Right kidney (tissue), 1 donor: ENCODE measurements at regions not wholly inside any gene's neighbourhood (a gene's known extent, or its start where the extent isn't known, plus 50 kb on each side); places are given as distances from the start of the nearest gene placed in this dataset.
"Not testable (repeated sequence)": the region's sequence is repeated elsewhere in the genome, so short reads cannot be mapped to it uniquely, and the experiment has no call there.

ENCODE experiments used
- DNase-seq: peaks from one replicate; pipeline ENCODE4 v3.0.0-alpha.2; 2016

DNA sequence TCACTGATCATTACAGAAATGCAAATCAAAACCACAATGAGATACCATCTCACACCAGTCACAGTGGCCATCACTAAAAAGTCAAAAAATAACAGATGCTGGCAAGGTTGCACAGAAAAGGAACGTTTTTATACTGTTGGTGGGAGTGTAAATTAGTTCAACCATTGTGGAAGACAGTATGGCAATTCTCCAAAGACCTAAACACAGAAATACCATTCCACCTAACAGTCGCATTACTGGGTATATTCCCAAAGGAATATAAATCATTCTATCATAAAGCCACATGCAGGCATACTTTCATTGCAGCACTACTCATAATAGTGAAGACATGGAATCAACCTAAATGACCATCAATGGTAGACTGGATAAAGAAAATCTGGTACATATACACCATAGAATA is 83.2 kb upstream of the ARID5B start:
- DNase-seq = not testable (repeated sequence)

DNA sequence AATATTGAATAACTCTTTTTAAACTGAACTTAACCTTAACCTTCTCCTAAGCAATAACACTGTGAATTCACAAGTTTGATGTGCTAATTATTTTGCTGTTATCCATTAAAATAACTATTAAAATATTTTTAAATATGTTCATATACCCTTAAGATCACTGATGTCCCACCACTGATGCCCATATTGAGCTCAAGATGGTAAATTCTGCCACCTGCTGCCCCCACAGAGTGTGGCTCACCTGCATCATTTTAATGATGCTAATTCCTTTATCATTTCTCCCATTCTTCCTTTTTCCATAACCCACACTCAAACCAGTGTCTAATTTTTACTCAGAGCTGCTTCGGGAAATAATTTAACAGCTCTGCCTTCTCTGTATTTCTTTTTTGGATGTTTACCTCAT is 82.3 kb upstream of the ARID5B start:
- DNase-seq = no peak

DNA sequence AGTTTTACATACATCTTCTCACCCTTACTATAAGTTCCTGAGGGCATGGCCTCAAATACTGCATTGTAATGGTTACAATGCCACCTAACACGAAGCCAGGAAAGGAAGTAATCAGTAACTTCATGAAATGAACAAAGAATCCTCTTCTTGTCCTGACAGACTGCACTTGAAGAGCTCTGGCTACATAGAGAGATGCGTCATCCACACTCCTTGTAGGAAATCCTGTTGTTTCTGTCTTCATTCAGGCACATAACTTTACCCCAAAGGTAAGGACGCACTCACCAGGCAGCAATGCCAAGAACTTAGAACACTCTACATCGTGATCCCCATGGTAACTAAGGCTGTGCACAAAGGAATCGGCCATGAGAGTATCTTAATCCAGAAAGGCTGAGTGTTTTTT is 80.3 kb upstream of the ARID5B start:
- DNase-seq = no peak

DNA sequence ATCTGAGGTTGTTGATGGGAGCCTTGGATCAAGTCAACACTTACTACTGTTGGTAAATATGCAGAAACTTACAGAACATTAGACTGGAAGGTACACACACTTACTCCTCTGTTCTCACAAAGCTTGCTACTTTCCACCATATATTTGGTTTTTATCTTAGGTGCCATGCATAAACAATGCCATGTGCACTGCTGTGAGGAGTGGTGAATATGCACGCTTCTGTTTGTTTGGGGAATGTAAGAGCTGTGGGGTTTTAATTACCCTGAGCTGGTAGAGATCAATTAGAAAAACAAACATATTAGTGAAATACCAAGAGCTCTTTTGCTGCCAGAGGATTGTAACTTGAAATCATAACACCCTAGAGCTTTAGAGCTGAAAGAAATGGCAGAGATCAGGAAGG is 79.8 kb upstream of the ARID5B start:
- DNase-seq = no peak

DNA sequence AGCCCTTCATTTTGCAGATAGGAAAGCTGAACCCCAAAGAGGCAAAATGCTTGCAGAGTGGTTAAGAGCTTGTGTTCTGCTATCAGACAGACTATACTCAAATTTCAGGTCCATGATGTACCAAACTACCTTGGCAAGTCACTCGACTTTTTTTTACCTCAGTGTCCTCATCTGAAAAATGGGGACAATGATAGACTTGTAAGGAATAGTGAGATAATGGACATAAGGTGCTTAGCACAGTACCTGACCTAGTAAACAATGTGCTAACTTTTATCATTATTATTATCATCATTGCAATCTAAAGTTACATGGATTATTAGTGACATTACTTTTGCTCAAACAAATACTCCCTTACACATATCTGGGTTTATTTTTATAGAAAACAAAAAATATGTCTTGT is 79.4 kb upstream of the ARID5B start:
- no peak for DNase-seq

DNA sequence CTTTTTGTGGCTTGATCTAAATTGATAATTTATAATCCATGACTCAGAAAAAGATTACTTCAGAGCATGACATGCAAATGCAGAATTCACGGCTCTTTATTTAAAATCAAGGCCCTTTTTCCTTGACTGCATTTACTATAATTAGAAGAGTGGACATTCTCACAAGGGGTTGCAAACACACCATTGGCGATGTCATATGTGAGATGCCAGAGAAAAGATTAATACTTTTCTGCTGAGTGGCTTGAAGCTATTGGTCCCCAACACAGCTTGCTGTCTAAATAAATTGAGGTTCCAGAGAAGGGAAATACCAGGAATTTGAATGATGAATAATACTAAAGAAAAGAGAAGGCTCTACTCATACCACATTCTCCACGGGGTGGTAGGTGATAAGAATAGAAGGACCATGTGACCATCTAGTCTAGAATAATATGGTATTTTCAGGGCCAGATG is 78.7 kb upstream of the ARID5B start:
- no peak for DNase-seq

DNA sequence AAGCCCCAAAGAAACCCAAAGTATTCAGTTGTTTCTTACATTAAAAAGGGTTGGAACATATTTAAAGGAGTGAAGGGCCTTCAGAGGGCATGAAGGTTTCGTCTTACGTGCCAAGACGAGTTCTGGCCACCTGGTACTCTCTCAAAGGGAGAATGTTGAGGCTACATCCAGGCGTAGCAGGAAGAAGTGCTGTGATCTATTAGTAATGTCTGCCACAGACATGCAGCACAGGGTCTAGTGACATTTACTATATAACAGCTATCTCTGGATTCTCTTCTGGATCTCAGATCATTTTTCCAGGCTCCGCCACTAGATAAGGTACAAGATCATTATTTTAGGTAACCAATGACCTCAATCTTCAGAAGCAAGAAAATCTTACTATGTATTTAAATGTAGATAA is 76.5 kb upstream of the ARID5B start:
- DNase-seq = no peak

DNA sequence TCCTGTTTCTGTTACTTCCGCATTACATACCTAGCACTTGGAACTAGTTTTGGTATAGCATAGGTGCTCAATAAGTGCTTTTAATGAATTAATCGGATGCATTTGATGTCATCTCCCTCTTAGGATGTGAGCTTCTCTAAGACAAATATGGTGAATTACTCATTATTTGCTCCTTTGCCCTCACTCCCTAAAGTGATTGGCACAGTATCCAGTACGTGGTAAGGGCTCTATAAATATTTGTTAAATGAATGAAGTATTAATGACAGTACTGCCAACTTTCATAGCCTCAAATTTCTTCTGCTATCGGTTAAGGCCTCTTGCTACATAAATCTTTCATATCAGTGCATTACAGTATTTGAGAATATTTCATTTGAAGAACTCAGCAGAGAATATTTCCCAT is 75.9 kb upstream of the ARID5B start:
- no peak for DNase-seq

DNA sequence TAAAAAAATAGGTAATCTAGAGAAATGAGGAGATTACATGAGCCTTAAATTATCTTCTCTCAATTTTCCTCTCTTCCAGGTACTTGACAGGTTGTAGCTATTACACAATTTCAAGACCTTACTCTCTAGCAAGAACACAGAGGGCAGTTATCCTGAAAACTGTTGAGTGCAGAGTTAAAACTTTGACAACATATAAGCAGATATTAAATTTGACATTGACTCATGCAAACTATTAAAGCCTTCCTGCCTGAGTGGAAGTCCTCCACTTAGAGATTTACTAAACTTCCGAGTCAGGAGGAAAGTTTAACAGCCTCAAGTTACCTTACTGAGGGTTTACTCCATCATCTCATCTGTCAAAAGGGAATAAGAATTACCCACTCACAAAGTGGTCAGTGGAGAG is 73.5 kb upstream of the ARID5B start:
- no peak for DNase-seq

DNA sequence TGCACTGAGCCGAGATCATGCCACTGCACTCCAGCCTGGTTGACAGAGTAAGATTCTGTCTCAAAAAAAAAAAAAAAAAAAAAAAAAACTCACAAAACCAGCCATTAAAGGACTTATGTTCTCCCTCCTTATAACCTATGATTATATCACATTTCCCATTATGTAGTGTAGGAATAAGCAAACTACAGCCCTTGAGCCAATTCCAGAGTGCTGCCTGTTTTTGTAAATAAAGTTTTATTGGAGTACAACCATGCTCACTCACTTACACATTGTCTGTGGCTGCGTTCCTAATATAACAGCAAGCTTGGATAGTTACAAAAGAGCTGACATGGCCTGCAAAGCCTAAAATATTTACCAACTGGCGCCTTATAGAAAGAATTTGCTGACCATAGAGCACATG is 72.7 kb upstream of the ARID5B start:
- DNase-seq = no peak

DNA sequence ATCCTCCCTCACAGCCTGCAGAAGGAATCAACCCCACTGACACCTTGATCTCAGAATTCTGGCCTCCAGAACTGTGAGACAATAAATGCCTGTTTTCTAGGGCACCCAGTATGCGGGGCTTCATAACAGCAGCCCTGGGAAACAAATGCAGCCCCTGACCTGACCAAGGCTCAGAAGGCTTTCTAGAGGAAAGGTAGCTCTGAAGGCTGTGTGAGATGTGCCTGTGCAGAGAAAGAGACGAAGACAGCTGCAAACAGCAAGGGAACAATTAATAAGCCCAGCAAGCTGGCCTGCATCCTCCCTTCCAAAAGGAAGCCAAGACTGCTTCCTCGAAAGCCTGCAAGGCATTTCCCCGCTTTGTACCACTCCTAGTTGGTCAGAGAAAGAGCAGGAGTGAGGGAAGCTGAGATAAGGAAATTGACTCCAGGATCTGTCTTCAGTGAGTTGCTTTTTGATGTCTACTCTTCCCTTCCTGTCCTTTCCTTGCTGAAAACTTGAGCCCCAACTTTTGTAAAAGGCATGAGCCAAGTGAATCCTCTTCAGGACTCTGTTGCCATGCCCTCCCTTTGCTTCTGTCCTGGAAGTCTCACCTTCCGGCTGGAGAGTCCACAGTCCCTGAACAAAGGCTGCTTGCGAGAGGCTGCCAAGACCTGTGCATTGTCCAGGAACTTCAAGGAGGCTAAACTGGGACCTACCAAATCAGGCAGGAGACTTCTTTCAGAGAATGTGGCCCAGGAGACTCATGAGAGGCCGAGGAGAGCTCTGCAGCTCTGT is 71.2 kb upstream of the ARID5B start:
- no peak for DNase-seq

DNA sequence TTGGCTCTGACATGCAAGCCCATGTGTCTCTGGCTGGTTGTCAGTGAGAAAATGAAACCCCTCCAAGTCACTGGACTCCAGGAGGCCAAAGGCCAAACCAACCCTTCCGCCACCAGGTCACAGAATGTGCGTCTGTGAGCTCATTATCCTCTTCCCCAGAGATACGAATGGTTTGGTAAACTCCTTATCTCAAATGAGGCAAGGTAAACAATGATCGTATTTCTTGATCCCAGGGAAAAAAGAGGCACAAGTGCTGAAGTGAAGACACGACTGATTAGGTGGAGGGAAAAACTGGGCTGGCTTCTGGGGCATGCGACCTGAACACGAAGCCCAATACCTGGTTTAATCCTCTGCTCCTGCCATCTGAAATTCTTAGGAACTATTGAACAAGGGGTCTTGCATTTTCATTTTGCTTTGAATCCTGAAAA is 70.6 kb upstream of the ARID5B start:
- DNase-seq = no peak

DNA sequence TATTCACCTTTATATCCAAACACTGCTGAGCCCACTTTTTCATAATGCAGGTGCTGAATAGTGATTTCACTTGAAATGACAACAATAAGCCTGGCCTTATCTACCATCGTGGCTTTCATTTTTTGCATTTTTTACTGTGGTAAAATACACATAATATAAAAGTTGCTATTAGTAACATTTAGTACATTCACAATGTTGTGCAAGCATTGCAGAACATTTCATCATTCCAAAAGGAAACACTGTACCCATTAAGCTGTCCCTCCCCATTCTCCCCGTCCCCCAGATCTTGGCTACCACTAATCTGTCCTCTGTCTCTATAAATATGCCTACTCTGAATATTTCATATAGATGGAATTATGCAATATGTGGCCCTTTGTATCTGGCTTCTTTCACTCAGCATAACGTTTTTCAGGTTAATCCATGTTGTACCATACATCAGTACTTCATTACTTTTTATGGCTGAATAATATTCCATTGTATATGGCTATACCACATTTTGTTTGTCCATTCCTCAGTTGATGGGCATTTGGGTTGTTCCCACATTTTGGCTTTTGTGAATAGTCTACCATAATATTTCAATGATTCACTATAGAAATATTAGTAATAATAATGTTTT is 68.5 kb upstream of the ARID5B start:
- DNase-seq = no peak

DNA sequence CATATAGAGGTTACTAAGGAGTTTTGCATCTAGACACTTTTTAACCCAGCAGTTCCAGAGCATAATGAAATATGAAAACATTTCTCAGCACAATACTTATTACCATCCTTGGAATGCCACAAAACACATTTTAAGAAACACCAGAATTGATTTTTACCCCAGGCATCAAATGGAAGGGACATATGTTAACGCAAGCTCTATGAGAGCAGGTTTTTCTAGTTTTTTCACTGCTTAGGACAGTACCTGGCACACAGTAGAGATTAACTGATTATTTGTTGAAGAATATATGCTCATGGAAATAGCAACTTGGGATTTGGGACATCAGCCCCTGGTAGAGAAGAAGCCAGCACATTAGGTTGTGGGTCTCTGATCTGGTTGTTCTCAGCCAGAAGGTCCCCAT is 67.0 kb upstream of the ARID5B start:
- no peak for DNase-seq

DNA sequence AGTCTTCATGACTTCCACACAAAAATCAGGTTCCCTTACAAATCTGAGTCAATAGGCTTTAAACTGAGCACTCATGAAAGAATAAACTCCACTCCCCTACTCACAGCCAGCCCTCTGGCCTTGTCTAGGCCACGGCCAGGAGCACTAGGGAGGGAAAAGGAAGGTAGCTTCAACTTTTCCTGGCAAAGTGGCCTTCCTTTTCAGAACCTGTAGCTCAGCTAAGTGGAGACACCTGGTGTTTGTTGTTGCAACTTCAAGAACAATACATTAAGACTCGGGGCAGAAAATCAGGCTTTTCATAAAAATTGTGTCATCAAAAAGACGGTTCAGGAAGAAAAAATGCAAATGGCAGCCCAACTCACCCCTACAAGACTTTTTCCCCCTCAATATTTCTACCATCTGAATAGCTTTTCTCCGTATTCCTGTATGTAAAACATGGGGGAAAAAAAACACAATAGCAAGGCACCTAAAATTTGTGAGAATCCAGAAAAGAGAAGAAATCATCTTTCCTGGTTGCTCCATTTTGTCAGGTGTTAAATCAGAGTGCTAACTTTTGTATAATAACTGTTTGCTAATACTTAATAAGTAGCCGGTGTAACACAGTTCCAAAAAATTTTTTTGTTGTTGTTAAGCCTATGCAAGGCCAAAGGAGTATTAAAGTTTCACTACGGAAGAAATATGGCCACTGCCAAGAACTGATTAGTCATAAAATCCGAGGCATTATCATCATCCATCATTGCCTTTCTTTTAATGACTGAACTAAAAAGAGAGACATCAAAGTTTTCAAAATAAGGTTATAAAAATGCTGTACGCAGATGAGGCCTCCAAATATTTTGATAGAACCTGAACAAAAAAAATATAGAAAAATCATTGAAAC is 66.2 kb upstream of the ARID5B start:
- DNase-seq = peak; percentile 41

DNA sequence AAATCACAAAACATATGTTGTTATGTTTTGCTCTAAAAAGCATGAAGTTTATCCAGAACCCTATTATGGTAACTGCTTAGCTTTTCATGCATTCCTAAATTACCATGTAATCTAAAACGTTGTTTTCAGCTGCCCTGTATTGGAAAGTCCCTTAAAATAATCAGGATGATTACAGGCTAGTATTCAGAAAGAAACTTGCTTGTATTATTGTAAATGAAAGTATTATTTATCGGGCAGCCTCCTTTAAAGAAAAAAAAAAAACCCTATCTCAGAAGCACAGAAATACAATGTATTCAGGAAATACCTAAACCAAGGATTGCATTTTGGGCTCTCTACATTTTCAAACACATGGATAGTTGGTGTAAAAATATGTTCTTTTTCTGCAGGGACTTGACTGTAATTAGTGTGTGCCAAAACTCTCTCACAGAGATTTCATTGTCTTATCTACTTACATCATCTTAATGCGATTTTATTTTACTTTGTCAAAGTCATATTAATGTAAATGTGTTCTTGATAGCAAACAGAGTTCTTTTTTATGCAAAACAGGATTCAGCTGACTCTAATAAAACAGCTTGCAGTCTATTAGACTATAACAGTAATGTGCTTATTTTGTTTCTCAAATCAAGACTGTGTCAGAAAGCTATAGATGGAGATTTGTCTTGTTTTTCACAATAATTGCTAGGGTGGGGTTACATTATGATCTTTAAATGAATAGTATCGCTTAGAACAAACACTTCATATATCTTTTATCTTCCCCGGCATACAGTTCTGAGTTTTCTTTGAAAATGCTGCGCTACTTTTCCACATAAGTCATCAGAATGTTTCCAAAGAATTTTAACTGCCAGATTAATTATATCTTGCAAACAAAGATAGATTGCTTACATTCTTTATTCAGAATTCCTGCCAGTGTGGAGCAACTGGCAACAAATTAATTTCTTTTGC is 65.3 kb upstream of the ARID5B start:
- DNase-seq = peak; percentile 30

DNA sequence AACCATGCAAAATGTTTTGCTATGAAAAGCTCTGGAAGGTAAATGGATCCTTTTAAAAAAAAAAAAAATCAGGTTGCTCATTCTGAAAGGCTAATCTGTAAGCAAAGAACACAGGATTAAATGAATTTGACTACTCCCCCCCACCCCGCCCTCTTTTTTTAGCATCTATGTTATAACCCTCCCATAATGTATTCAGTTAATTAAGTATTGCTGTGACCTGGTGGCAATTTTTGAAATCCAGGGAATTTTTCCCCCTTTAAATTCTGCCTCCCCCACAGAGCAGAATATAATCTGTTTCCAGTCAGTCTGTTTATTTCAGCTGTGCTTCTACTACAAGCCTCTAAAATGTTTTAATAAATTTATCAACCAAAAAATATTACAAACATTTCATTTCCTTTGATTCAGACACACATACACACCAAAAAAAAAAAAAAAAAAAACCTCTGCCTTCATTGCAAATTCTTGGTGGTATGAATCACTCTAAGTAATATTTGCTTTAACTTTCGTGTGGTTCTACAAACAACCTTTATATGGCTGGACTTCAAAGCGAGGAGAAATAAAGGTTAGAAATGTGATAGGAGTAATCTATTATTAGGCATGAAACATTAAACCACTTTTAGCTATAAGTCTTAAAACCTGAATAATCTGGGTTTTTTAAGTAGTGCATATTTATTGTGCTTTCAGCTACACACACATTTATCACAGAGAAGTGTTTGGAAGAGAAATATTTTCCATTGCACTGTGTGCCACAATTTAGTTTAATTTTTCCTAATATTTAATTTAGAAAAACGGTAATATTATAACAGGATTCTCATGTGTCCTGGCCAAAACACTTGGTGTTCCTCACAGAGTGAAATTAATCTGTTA is 64.4 kb upstream of the ARID5B start:
- no peak for DNase-seq

DNA sequence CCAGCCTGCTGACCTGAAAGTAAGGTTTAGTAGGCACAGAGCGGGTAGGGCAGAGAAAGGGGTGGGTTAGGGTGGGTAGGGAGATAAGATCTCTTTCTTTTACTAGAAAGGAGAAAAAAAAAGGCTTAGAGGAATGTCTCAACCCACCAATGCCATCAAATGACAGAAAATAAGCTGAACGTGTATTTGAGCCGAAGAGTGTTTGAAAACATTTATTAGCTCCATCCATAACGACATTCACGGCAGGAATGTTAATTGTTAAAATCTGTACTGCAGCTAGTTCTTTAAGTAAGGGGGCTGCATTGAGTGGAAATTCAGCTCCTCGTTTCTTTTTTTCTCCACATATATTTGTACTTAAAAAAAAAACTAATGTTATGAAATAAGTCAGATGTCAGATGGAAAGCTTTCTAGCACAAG is 63.7 kb upstream of the ARID5B start:
- peak; percentile 47 for DNase-seq

DNA sequence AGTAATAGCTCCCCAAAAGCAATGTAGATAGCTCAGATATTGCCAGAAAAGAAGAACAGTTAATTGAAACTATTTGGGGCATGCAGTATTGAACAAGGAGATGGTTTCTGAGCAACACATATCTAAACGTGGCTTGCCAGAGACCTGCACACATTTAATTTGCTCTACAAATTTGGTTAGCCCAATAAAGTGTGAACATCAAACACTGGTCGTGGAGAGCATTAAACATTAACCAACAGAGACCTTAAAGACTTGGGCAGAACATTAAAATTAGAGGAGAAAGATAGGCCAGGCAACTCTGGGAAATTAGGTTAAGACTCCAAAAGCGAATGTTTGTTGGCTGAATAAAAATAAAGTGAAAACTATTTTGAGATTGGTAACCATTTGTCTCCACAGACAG is 61.6 kb upstream of the ARID5B start:
- no peak for DNase-seq

DNA sequence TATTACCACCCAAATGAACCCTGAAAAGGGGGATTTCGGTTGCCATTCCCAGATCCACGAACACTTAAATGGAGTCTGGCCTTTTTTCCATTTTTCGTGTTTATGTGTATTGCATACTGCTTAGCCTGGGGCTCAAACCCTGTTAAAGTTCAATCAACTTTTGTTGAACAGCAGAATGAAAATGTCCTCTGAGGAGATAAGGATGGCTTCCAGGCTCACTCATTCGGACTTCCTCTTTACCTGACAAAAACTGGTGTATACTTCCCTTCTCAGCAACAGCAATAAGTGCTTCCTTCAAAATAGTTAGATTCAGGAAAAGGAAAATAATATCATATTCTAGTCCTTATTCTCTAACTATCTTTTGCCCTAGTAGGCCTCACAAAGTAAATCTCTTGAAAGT is 61.1 kb upstream of the ARID5B start:
- DNase-seq = no peak

DNA sequence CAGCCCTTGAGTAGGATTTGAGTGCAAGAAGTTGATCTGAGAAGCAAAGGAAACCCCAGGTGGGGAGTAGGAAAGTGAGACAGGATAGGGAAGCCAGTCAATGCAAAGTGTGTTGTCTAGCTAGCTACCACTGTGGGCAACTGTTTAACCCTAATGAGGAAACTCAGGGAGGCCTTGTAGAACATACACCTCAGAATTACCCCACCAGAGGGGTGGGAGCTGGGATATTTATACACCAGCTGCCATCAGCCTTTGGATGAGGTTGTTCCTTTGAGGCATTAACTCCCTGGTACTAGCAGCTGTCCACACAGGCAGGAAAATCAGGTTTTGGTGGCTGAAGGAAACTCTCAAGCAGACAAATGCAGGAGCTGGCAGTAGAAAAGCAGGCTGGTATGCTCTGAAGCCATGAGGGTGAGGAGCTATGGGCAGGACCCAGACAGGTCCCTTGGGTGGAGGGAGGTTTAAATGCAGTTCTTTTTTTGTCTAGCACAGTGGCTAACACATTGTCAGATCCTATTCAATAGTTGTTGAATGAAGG is 60.1 kb upstream of the ARID5B start:
- no peak for DNase-seq
